Spleen (tissue), 11 donors: ENCODE measurements at regions not wholly inside any gene's neighbourhood (a gene's known extent, or its start where the extent isn't known, plus 50 kb on each side); places are given as distances from the start of the nearest gene placed in this dataset.

Experiments used
- DNase-seq: peaks from one replicate; pipeline ENCODE4 v3.0.0-alpha.2; 2020
- H3K27ac ChIP-seq, 8 donors: fragments of 200-600 bp; sonication (generic) in 7 of 8; 1 replicate in 4 of 8; 2 replicates in 4 of 8; pipeline versions ENCODE4 v1.5.0 to v1.8.0; 2016 to 2021; ENCODE audit warnings: inconsistent platforms in 4 of 8, mild to moderate bottlenecking in 4 of 8, moderate library complexity in 1 of 8
- H3K27me3 ChIP-seq, 7 donors: fragments of 200-600 bp; sonication (generic) in 6 of 7; replicated peaks in 1 of 7; 1 replicate in 4 of 7; 2 replicates in 3 of 7; pipeline versions ENCODE4 v1.5.0 to v1.8.0; 2016 to 2021; ENCODE audit warnings: inconsistent platforms in 3 of 7, mild to moderate bottlenecking in 1 of 7
- H3K36me3 ChIP-seq, 6 donors: fragments of 200-600 bp; sonication (generic) in 5 of 6; 1 replicate in 4 of 6; 2 replicates in 2 of 6; pipeline versions ENCODE4 v1.5.0 to v1.8.0; 2016 to 2021; ENCODE audit warnings: inconsistent platforms in 2 of 6
- H3K4me1 ChIP-seq, 6 donors: fragments of 200-600 bp; sonication (generic) in 5 of 6; 1 replicate in 3 of 6; 2 replicates in 3 of 6; pipeline versions ENCODE4 v1.5.0 to v1.8.0; 2016 to 2021; ENCODE audit warnings: inconsistent platforms in 3 of 6
- H3K4me3 ChIP-seq, 8 donors: fragments of 200-600 bp; sonication (generic) in 7 of 8; 1 replicate in 4 of 8; 2 replicates in 4 of 8; pipeline versions ENCODE4 v1.5.0 to v1.8.0; 2016 to 2021; ENCODE audit warnings: inconsistent platforms in 4 of 8, mild to moderate bottlenecking in 4 of 8, moderate library complexity in 2 of 8
- H3K9me3 ChIP-seq, 8 donors: fragments of 200-600 bp; sonication (generic) in 7 of 8; 1 replicate in 4 of 8; 2 replicates in 4 of 8; pipeline versions ENCODE4 v1.5.0 to v1.8.0; 2016 to 2021; ENCODE audit warnings: inconsistent platforms in 4 of 8
- CTCF ChIP-seq, 11 experiments: fragments of 200-600 bp in 7 of 11; fragments of 450-650 bp in 4 of 11; sonication (generic) in 4 of 11; IDR thresholded peaks in 8 of 11; conservative IDR thresholded peaks in 3 of 11; 1 replicate in 7 of 11; 2 replicates in 4 of 11; pipeline versions ENCODE4 v1.4.0 to v1.8.0; 2016 to 2021; ENCODE audit warnings: antibody characterized with exemption in 11 of 11, inconsistent platforms in 4 of 11, mild to moderate bottlenecking in 1 of 11
- POLR2A ChIP-seq, 3 donors: fragments of 450-650 bp; IDR thresholded peaks; one replicate each; pipeline ENCODE4 v1.5.1; 2017; ENCODE audit warnings: antibody characterized with exemption in 3 of 3, mild to moderate bottlenecking in 1 of 3
- POLR2AphosphoS5 ChIP-seq, 3 donors: sonication (generic); formaldehyde crosslinking; IDR thresholded peaks; one replicate each; pipeline ENCODE4 v1.5.1; 2017; ENCODE audit warnings: antibody characterized with exemption in 3 of 3
- WGBS, 5 donors: extraction: QIAGEN DNeasy Blood & Tissue Kit in 3 of 5; methylation state at CpG; one replicate each; pipeline versions ENCODE4 v1.1.5 to v1.1.7; 2013 to 2018; 5-methylcytosine and 5-hydroxymethylcytosine counted together
- intact Hi-C: fragments of 100-400 bp; cut with DNase I; formaldehyde crosslinking; loops from one replicate; pipeline ENCODE4 v1.15.0; 2023; ENCODE audit warnings: low total_unique reads
- donor health status: healthy with polysubstance abuse.
- donor health status: DM: no; HTN: no; CAD: no; lungs with moderate emphysema.
- donor health status: DM: no; HTN: no; CAD: no.
- donor health status: Bipolar disorder and iron deficiency.
- donor health status: healthy.
- donor health status: DM: no; HTN: no; CAD: no.
- donor health status: DM: yes; HTN: yes; CAD: no.

DNA sequence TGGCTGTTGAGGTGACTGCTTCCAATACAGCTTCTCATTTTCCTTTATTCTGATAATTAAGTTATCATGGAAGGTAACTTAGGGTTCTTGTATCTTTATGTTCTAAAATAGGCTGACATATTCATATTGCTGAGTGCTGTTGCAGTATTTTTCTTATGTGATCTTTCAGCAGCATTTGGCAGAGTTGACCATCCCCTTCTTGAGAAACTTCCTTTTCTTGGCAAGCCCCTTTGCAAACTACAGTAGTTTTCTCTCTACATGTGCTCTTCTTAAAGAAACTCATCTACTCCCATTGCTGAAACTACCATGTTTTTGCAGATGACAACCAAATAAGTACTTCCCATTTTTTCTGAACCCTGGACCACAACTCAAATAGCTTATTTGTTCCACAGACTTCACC, 476.5 kb upstream of the TRIB2 start:
- H3K4me3 ChIP-seq = no peak overlapping the region
- TF ChIP-seq POLR2AphosphoS5 (IDR thresholded peaks at IDR 0.05) = no peak
- TF ChIP-seq POLR2A (IDR thresholded peaks at IDR 0.05) = no peak
- no peaks in the 10 kb centered on the region for H3K27me3 ChIP-seq
- DNase-seq = no peak
- H3K4me1 ChIP-seq = no peaks in the 10 kb centered on the region
- H3K27ac ChIP-seq = no peak overlapping the region
- H3K36me3 ChIP-seq = no peaks in the 10 kb centered on the region
- intact Hi-C loops = no loop called here
- no peaks in the 10 kb centered on the region for H3K9me3 ChIP-seq

DNA sequence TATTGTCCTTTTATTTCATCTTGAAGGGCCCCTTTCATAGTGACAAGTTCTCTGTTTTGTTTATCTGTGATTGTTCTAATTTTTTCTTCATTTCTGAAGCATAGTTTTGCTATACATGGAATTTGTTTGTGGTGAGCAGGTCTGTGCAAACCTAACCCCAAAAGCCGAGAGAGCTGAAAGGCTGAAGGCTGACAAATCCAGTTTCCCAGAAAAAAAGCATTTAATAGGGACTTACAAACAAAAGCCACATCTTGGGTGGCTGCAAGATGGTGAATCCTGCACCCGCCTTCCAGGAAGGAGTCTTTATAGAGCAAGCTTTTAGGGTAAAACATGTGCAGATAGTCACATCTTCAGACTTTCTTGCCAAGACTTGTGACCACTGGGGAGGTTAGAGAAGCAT, 473.4 kb upstream of the TRIB2 start:
- no peak for TF ChIP-seq CTCF (IDR thresholded peaks at IDR 0.05 in 8 of 11, conservative IDR thresholded peaks at IDR 0.05 in 3 of 11)
- no peak for TF ChIP-seq POLR2A (IDR thresholded peaks at IDR 0.05)
- no peak overlapping the region for H3K27ac ChIP-seq
- H3K4me1 ChIP-seq = no peaks in the 10 kb centered on the region
- H3K27me3 ChIP-seq = no peaks in the 10 kb centered on the region
- no peaks in the 10 kb centered on the region for H3K9me3 ChIP-seq
- no peaks in the 10 kb centered on the region for H3K36me3 ChIP-seq
- intact Hi-C loops = no loop called here
- no peak overlapping the region for H3K4me3 ChIP-seq
- 85 to 97% (median 94%) methylated on average over 2 of the region's 2 CpGs for WGBS, 5 donors
- DNase-seq = no peak

DNA sequence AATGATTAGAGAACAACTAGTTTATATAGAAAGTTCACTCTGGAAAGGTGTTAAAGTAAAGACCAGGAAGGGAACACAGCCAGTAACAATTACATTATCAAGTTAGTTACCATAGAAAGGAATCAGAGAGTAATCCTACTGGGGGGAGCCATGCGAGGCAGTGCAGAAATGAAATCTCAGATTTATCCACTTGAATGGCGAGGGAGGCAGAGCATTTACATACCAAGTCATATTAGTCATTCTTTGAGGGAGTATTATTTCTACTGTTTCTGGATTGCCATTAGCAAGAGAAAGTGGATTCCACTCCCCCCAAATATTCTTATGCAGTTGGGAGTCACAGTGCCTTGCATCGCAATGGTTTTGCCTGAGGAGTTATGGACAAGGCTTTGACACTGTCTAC, 472.7 kb upstream of the TRIB2 start:
- no peak for DNase-seq
- Histone ChIP-seq H3K4me1 (no peaks in the 10 kb centered on the region), H3K4me3 (no peak overlapping the region), H3K36me3 (no peaks in the 10 kb centered on the region), H3K27ac (no peak overlapping the region), H3K27me3 (no peaks in the 10 kb centered on the region), H3K9me3 (no peaks in the 10 kb centered on the region)
- no peak for TF ChIP-seq CTCF (IDR thresholded peaks at IDR 0.05 in 8 of 11, conservative IDR thresholded peaks at IDR 0.05 in 3 of 11)
- no peak for TF ChIP-seq POLR2A (IDR thresholded peaks at IDR 0.05)
- TF ChIP-seq POLR2AphosphoS5 (IDR thresholded peaks at IDR 0.05) = no peak
- intact Hi-C loops = no loop called here
- 26 to 70% (median 32%) methylated on average over 3 of the region's 3 CpGs for WGBS, 5 donors

DNA sequence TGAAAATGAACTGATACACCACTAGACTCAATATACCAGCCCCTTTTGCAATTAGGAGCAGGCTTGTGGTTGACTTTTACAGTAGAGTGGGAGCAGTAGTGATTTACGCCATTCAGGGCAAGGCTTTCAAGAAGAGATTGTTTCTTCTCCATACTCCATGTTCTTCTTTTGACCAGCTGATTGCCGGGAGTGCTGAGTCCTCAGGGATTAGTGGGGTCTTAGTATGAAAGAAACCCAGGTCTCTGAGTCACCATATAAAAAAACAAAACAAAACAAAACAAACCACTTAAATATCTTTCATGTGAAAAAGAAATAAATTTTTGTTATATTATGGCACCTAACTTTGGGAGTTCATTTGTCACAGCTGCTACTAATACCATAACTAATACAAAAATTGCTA, 465.6 kb upstream of the TRIB2 start:
- intact Hi-C loops = no loop called here
- Histone ChIP-seq H3K9me3 (no peaks in the 10 kb centered on the region), H3K4me3 (no peak overlapping the region), H3K4me1 (no peaks in the 10 kb centered on the region), H3K27ac (no peak overlapping the region), H3K36me3 (no peaks in the 10 kb centered on the region), H3K27me3 (no peaks in the 10 kb centered on the region)
- no peak for TF ChIP-seq POLR2A (IDR thresholded peaks at IDR 0.05)
- no peak for TF ChIP-seq POLR2AphosphoS5 (IDR thresholded peaks at IDR 0.05)
- no peak for TF ChIP-seq CTCF (IDR thresholded peaks at IDR 0.05 in 8 of 11, conservative IDR thresholded peaks at IDR 0.05 in 3 of 11)
- no peak for DNase-seq
- WGBS, 5 donors = 93 to 99% (median 96%) methylated on average over 2 of the region's 2 CpGs

- intact Hi-C loops = no loop called here
- Histone ChIP-seq H3K36me3 (no peaks in the 10 kb centered on the region), H3K9me3 (no peaks in the 10 kb centered on the region), H3K27ac (no peak overlapping the region), H3K27me3 (no peaks in the 10 kb centered on the region), H3K4me1 (no peaks in the 10 kb centered on the region), H3K4me3 (no peak overlapping the region)
- TF ChIP-seq CTCF (IDR thresholded peaks at IDR 0.05 in 8 of 11, conservative IDR thresholded peaks at IDR 0.05 in 3 of 11) (no peak), POLR2AphosphoS5 (IDR thresholded peaks at IDR 0.05) (no peak), POLR2A (IDR thresholded peaks at IDR 0.05) (no peak)
- no peak for DNase-seq
These were observed 465.0 kb upstream of the TRIB2 start for GRCh38 chr2:12251749-12252148.
